GM19043 (cell line): ENCODE measurements at regions not wholly inside any gene's neighbourhood (a gene's known extent, or its start where the extent isn't known, plus 50 kb on each side); places are given as distances from the start of the nearest gene placed in this dataset.
A peak's percentile ranks its signal among the peaks of the same experiment; 100 is the strongest.
"Not testable (repeated sequence)": the region's sequence is repeated elsewhere in the genome, so short reads cannot be mapped to it uniquely, and the experiment has no call there.

ENCODE experiments used
- ATAC-seq: cut with Tn5 transposase; IDR thresholded peaks from one replicate; pipeline ENCODE4 v1.9.1; 2021; ENCODE audit warnings: low read depth; ENCODE audit not compliant: unreplicated experiment

- no peak for ATAC-seq
Measured at GRCh38 chr6:4426968-4427367, 291.6 kb upstream of the ECI2 start.

GRCh38 chr6:4421837-4422236, 286.5 kb upstream of the ECI2 start:
- no peak for ATAC-seq

- ATAC-seq, result no peak
Measured at GRCh38 chr6:4420160-4420865, 284.9 kb upstream of the ECI2 start.

GRCh38 chr6:4415549-4415948, 280.2 kb upstream of the ECI2 start:
- ATAC-seq, result no peak

GRCh38 chr6:4414078-4414477, 278.7 kb upstream of the ECI2 start:
- ATAC-seq, result not testable (repeated sequence)

DNA sequence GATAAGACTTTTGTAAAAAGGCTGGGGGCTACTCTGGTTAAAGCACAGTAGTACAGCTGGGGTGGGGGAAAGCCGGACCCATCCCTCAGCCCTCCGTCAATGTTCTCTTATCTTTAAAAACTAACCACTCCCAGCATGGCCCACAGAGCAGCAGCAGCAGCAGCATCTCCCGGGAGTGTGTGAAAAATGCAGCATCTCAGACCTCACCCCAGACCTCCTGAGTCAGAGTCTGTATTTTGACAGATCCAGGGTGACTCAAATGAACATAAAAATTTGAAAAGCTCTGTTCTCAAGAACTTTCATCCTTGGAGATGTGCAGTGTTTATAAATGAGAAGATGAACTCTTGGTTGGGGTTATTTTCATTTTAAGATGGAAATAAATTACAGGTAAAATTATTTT, 277.7 kb upstream of the ECI2 start:
- ATAC-seq, result no peak

- no peak for ATAC-seq
Measured at GRCh38 chr6:4412488-4412887, 277.1 kb upstream of the ECI2 start.

GRCh38 chr6:4412077-4412476, 276.7 kb upstream of the ECI2 start:
- ATAC-seq, result no peak

- ATAC-seq, result peak; percentile 96
Measured at GRCh38 chr6:4407710-4408109, 272.3 kb upstream of the ECI2 start.

DNA sequence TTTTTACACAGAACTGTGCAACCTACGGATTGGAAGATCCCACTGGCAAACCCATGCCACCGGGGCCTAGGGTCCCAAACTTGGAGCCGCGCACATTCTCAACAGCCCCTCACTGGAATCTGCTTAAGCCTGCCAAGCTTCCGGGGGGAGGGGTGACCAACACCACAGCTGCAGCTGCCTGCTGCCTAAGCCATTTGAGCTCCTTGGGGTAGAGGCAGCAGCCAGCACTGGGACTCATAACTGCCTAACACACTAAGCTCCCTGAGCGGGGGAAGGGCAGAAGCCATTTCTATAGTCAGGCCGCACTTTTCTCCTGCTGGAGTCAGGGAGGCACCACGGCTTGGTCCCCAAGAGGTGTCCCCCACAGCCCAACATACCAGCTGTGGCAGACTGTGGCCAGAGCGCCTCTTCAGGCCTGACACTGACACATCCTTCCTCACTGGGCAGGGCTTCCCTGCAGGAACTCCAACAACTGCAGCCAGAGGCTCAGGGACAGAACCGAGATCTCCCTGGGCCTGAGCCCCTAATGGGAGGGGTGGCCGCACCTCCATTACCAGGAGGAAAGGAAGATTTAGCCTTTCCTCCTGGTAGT, 270.3 kb upstream of the ECI2 start:
- ATAC-seq, result no peak

DNA sequence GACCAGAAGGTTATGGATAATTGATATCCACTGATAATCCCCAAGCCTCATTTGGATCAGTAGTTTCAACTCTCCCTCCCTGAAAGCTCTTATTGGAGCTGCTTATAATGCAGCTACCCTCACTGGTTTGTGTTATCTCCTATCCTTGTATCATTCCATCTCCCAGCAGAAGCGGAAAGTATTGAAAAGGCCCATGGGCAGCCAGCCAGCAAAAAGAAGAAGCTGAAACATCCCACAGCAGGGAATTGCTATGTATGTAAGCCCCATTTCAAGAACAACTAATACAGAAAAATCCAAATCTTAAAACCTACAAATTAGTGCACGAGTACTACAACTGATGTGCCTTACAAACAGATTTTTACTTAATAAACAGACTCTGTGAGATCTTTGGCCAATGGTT, 269.0 kb upstream of the ECI2 start:
- ATAC-seq, result no peak

- ATAC-seq, result no peak
Measured at GRCh38 chr6:4403828-4404227, 268.5 kb upstream of the ECI2 start.

GRCh38 chr6:4403023-4403752, 267.8 kb upstream of the ECI2 start:
- ATAC-seq, result no peak

DNA sequence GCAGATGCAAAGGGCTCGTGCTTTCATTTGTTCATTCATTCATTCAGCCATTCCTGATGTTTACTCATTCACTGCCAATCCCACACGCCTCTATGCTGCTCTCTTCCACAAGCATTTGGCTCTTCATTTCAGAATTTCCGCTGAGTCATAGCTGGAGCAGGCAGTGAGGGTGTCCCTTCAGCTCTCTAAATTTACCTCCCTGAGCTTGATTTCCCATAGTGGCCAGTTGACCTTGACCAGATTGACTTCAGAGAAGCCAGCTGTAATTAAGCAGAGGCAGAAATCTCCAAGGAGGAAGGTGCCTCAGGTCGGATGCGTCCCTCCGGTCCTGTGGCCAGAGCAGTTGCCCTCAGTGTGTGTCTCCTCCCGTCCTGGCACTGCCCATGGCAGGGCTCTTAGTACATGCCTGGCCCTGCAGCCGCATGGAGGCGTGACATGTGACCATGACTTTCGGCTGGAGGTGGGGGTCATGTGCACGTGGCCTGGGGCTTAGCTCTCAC, 267.2 kb upstream of the ECI2 start:
- no peak for ATAC-seq

- ATAC-seq, result no peak
Measured at GRCh38 chr6:4401408-4402368, 266.3 kb upstream of the ECI2 start.

GRCh38 chr6:4399656-4400055, 264.3 kb upstream of the ECI2 start:
- ATAC-seq, result no peak

DNA sequence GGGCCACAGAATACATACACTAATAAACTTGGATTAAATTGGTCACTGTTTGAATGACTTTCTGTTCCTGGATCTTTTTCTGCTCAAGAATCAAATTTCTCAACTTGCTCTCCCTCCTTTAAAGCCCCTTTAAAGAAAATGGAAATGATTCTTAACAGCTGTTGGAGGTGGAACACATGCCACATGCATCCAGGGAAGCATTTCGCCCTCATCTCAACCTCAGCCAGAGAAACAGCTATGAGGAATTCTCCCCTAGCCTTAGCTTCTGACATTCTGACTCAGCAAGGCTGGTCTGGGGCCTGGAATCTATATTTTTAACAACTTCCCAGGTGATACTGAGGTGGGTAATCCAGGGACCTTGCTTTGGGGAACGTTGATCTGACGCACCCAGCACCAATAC, 263.4 kb upstream of the ECI2 start:
- ATAC-seq, result no peak

DNA sequence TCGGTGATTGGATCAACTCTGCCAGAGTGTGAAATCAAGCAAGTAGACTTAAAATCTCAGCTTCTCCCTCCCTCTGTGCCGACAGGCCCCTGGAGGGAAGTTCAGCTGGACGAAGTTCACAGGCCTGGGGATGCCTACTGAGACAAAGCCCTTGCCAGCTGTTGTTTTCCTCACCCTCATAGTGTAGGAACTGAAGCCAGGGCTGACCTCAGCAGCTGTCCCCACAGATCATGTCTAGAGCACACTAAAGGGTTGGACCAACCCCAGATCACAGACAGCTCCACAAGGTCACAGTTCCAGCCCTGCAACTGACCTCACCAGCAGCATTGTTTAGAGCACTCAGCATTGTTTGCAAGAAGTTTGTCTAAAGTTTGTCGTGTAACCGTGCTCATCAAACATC, 261.9 kb upstream of the ECI2 start:
- no peak for ATAC-seq

DNA sequence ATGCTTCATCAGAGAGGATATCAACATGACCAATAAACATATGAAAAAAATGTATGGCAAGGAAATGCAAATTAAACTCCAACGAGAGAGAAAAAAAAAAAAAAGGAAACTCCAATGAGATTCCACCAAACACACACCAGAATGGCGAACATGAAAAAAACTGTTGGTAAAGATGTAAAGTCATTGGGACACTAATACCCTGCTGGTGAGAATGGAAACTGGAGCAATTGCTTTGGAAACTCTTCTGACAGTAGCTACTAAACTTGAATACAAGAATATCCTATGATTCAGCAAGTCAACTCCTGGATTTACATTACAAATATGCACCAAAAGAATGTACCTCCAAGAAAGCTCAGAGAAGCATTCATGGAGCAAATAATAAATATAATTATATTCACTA, 260.7 kb upstream of the ECI2 start:
- no peak for ATAC-seq

GRCh38 chr6:4395386-4395785, 260.0 kb upstream of the ECI2 start:
- ATAC-seq, result no peak

DNA sequence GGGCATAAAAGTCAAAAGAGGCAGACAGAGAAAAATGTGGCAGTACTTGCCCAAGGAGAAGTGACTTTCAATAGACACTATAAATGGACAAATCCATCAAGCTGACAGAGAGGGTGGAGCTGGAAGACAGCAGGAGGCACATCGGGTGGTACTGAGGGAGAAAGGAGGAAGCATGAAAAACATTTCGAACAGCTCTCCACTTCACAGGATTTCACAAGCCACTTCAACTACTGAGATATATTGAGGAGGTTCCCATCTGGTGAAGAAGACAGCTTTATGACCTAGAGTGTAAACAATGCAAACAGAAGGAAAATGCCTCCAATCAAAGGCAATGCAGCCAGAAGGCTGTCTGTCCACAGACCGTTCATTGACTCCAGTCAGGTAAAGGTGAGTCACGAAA, 259.4 kb upstream of the ECI2 start:
- ATAC-seq, result no peak
